Lower leg skin (tissue), 4 donors: ENCODE measurements at regions not wholly inside any gene's neighbourhood (a gene's known extent, or its start where the extent isn't known, plus 50 kb on each side); places are given as distances from the start of the nearest gene placed in this dataset.
"Not testable (repeated sequence)": the region's sequence is repeated elsewhere in the genome, so short reads cannot be mapped to it uniquely, and the experiment has no call there.

ENCODE experiments used
- DNase-seq, 2 donors: peaks; one replicate each; pipeline ENCODE4 v3.0.0-alpha.2; 2019; ENCODE audit warnings: low spot score in 2 of 2
- H3K4me3 ChIP-seq: fragments of 200-600 bp; sonication (generic); 2 replicates; pipeline ENCODE4 v1.5.1; 2017; ENCODE audit warnings: mild to moderate bottlenecking, low read depth; ENCODE audit not compliant: poor library complexity, severe bottlenecking
- CTCF ChIP-seq, 3 donors: fragments of 450-650 bp; IDR thresholded peaks; one replicate each; pipeline ENCODE4 v1.5.1; 2016; ENCODE audit warnings: antibody characterized with exemption in 3 of 3, mild to moderate bottlenecking in 3 of 3, moderate library complexity in 2 of 3
- POLR2A ChIP-seq, 2 donors: fragments of 450-650 bp; IDR thresholded peaks; one replicate each; pipeline ENCODE4 v1.6.1; 2016 to 2017; ENCODE audit warnings: antibody characterized with exemption in 2 of 2, mild to moderate bottlenecking in 1 of 2, moderate library complexity in 1 of 2
- WGBS, 2 donors: methylation state at CpG; one replicate each; pipeline ENCODE4 v1.1.5; 2018; 5-methylcytosine and 5-hydroxymethylcytosine counted together
- intact Hi-C: fragments of 100-400 bp; cut with DNase I; formaldehyde crosslinking; loops from one replicate; pipeline ENCODE4 v1.15.0; 2023; ENCODE audit warnings: low total_unique reads

- 89% methylated on average over 5 of the region's 5 CpGs for WGBS, 2 donors
- no peak overlapping the region for H3K4me3 ChIP-seq
- intact Hi-C loops, result no loop called here
- DNase-seq, result no peak
- TF ChIP-seq POLR2A (IDR thresholded peaks at IDR 0.05) (no peak), CTCF (IDR thresholded peaks at IDR 0.05) (no peak)
These were observed 334.6 kb upstream of the ATP10A start for GRCh38 chr15:26197719-26198118.

GRCh38 chr15:26197060-26197459 is 333.9 kb upstream of the ATP10A start:
- TF ChIP-seq CTCF (IDR thresholded peaks at IDR 0.05) (no peak), POLR2A (IDR thresholded peaks at IDR 0.05) (no peak)
- H3K4me3 ChIP-seq, result no peak overlapping the region
- WGBS, 2 donors, result 68 to 74% methylated on average over 1 of the region's 1 CpG
- intact Hi-C loops, result no loop called here
- DNase-seq, result no peak

- TF ChIP-seq CTCF (IDR thresholded peaks at IDR 0.05), result no peak
- TF ChIP-seq POLR2A (IDR thresholded peaks at IDR 0.05), result no peak
- no peak for DNase-seq
- WGBS, 2 donors, result 37 to 44% methylated on average over 2 of the region's 2 CpGs
- no peak overlapping the region for H3K4me3 ChIP-seq
- intact Hi-C loops, result no loop called here
These were observed 328.1 kb upstream of the ATP10A start for GRCh38 chr15:26191193-26191592.

GRCh38 chr15:26186138-26186537 is 323.0 kb upstream of the ATP10A start:
- intact Hi-C loops, DNase-seq: not testable (repeated sequence)
- 88 to 91% methylated on average over 10 of the region's 10 CpGs for WGBS, 2 donors

GRCh38 chr15:26182441-26182840 is 319.3 kb upstream of the ATP10A start:
- 76% methylated on average over 2 of the region's 2 CpGs for WGBS, 2 donors
- no peak overlapping the region for H3K4me3 ChIP-seq
- TF ChIP-seq CTCF (IDR thresholded peaks at IDR 0.05) (no peak), POLR2A (IDR thresholded peaks at IDR 0.05) (no peak)
- intact Hi-C loops, result no loop called here
- no peak for DNase-seq

More at GRCh38 chr15:26186138-26186537, 323.0 kb upstream of the ATP10A start:
- H3K4me3 ChIP-seq, result not testable (repeated sequence)

GRCh38 chr15:26179906-26180305 is 316.8 kb upstream of the ATP10A start:
- no peak for DNase-seq
- WGBS, 2 donors, result 44 to 66% methylated on average over 6 of the region's 6 CpGs
- intact Hi-C loops, result no loop called here
- H3K4me3 ChIP-seq, result no peak overlapping the region
- TF ChIP-seq CTCF (IDR thresholded peaks at IDR 0.05) (no peak), POLR2A (IDR thresholded peaks at IDR 0.05) (no peak)
